ENCODE measurements at regions not wholly inside any gene's neighbourhood (a gene's known extent, or its start where the extent isn't known, plus 50 kb on each side); places are given as distances from the start of the nearest gene placed in this dataset.

DNA sequence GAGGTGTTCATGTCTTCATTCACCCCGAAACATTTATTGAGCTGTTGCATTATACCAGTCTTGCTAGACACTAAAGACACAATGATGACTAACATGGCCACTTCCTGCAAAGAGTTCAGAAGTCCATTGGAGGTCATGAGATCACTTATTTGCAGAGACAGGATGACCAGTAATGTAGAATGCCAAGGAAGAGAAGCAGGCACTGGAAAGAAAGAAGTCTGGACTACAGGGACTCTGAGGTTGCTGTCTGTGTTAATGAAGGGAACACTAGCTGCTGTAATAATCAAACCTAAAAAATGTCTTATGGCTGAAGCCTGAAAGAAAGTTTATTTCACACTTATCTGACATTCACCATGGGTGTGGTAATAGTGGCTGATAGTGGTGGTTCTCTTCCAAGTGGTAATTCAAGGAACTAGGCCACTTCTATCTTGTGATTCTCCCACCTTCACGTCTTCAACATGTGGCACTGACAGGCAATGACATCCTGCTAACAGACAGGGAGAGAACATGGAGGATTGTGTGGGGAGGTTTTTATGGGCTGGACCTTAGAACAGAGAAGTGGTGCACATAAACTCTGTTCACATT lies 89.2 kb upstream of the MKLN1 start:
- DNase-seq = no peak

DNA sequence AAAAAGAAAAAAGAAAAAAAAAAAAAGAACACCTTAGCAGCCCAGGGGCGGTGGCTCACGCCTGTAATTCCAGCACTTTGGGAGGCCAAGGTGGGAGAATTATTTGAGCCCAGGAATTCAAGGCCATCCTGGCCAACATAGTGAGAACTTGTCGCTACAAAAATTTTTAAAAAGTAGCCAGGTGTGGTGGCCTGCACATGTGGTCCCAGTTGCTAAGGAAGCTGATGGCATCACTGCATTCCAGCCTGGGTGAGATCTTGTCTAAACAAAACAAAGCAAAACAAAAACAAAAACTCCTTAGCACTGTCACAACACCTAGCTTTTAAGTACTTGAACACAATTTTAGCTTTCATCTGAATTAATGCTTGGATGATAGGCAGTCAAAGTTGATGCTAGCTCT lies 86.3 kb upstream of the MKLN1 start:
- no peak for DNase-seq

DNA sequence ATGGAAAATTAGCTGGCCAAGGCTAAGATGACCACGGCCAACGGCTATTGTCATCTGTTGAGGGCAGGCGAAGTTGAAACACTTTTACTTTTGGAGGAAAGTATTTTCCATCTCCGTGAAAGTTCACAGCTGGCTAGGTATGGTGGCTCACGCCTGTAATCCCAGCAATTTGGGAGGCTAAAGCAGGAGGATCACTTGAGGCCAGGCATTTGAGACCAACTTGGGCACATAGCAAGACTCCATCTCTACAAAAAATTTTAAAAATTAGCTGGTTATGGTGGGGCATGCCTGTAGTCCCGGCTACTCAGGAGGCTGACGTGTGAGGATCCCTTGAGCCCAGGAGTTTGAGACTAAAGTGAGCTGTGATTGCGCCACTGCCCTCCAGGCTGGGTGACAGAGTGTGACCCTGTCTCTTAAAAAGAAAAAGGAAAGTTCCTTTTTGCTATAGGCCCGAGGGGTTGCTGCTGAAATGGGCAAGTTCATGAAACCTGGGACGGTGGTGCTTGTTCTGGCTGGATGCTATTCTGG lies 85.5 kb upstream of the MKLN1 start:
- DNase-seq = no peak

DNA sequence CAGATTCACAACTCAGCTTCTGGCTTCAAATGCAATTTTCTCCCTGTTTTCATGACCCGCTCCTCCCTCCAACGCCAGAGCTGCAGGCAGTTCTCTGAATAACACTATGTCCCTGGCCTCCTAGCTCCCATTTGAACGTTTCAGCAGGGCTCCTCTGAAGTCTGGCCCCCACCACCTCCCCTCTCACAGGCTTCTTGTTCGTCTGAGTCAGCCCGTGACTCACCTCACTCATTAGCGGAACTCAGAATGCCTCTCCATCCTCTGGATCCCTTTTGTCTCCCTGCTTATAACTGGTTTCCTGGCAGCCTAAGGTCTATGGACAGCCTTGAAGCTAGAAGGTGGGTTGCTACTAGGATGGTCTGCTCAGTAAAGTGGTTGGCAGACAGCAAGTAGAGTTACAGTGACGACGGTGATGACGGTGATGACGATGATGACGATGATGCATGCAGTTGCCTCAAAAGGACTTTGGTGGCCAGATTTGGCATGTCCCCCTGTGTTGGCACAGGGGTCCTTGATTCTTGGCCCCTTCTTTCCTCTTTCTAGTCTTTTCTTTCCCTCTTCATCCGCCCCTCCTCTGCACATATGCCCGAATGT lies 83.3 kb upstream of the MKLN1 start:
- DNase-seq = no peak

DNA sequence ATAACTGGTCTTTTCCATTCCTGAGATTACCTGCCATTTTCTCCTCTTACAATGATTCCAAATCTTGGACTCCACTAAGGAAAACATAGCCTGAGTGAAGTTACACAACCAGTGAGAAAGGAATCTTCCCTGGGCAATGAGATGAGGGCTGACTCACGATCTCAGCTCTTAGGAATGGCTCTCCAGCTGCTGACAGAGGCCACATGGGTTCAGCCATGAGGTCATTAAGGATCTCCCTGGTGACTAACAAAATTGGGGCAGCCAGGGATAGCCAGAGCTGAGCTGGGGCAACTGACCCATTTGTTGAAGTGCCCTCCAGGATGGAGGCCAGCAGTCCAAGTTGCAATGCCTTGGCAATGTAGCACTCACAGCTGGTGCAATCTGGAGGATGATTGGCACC lies 78.7 kb upstream of the MKLN1 start:
- no peak for DNase-seq

DNA sequence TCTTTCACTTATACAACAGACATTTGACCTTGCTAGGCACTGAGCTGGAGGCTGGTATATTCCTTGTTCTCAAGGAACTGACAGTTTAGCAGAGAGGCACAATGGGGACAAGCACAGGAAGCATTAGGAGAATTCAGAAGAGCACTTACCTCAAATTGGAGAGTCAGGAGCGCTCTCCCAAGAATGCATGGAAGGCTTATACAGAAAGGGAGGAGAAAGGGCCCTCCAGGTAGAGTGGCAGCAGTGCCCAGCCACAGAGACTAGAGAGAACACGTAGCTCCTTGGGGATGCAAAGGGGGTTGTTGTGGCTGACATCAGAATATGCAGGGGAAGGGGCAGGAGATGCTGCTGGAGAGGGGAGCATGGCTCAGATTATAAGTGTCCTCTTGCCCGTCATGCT lies 78.2 kb upstream of the MKLN1 start:
- no peak for DNase-seq

DNA sequence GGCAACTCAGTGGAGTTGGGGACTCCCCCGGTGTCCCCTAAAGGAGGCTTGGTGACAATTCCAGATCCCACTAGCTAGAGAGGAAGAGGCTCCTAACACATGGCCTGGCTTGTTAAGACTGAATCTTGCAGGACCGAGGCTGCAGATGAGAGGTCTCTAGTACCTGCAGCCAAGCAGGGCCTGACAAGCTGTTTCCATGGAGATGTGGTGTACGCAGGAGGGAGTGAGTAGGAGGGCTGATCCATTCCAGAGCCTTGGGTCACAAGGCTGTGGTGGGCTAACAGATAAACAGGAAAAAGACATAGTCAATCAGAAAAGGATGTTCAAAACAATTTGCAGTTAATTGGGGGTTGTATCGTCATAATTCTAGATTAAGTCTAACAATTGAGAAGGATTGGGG lies 77.3 kb upstream of the MKLN1 start:
- no peak for DNase-seq

DNA sequence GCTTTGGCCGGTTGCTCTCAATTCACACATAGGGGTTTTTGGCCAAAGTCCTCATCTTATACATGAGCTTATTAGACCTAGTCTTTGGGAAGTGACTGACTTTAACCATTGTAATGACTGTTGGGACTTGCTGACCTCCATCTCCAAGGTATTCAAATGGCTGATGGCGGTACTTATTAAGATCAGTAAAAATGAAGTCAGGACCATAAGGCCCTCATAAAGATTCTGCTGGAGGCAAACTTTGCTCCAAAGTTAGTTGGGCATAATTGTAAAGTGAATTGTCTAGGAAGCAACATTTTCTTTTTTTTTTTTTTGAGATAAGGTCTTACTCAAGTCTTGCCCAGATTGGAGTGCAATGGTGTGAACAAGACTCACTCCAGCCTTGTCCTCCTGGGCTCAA lies 76.3 kb upstream of the MKLN1 start:
- no peak for DNase-seq

DNA sequence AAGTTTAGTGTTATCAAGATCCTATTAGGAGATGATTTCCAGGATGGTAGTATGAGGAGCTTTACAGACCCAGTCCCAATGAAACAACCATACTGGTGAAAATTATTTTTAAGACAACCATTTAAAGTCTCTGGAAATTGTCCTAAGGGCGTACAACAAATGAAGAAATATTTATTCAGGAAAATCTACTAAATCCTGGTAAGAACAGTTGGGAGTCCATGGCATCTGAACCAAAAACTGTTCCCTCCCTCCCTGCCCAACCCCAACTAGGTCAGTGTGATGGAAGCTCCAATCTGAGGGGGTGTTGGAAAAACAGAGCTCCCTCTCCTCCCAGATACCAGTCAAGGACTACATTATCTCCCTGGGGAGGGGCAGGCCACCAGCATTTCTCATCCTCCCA lies 74.7 kb upstream of the MKLN1 start:
- no peak for DNase-seq

DNA sequence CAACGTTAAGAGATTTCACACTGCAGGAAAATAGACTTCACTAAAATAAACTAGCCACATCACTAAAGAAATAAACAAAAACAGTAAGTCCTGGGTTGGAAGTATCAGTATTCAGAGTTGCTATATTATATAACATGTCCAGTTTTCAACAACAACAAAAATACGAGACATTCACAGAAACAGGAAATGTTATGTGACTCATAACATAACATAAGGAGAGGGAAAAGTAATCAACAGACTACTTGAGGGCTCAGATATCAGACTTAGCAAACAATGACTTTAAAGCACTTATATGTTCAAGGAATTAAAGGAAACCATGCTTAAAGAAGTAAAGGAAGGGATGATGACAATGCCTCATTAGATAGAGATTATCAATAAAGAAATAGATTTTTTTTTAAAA lies 73.5 kb upstream of the MKLN1 start:
- no peak for DNase-seq

DNA sequence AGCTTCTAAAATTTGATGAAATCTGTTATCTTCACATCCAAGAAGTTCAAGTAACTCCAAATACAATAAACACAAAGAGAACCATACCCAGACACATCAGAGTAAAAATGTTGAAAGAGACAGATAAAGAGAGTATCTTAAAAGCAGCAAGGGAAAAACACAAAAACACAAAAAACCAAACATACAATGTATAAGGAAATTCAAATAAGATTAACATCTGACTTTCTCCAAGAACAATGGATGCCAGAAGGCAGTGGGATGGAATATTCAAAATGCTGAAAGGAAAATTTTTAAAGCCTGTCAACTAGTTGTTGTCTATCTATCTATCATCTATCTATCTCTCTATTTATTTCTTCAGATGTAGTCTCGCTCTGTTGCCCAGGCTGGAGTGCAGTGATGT lies 72.4 kb upstream of the MKLN1 start:
- no peak for DNase-seq

DNA sequence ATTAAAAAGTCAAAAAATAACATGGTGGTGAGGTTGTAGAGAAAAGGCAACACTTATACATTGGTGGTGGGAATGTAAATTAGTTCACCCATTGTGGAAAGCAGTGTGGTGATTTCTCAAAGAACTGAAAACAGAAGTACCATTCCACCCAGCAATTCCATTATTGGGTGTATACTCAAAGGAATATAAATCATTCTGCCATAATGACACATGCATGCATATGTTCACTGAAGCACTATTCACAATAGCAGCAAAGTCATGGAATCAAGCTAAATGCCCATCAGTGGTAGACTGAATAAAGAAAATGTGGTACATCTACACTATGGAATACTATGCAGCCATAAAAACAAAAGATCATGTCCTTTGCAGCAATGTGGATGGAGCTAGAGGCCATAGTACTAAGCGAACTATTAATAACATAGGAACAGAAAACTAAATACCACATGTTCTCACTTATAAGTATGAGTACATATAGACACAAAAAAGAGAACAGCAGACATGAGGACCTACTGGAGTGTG lies 66.1 kb upstream of the MKLN1 start:
- DNase-seq = no peak

DNA sequence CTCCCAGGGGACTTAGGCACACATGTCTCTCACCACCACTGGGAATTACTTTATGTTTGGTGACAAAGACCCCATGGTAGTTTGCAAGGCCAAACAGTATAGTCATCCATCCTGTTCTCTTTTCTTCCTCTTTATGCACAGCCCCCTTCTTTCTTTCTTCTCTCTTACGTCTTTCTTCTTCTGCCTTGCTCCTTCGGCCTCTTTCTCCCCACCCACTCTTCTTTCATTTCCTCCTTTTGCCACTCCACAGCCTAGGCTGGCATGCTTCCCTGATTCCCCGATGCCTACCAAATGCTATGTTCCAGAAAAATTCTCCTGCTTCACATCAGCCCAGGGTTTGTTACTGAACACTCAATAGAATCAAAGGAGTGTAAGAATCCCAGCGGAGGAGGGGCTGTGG lies 62.4 kb upstream of the MKLN1 start:
- DNase-seq = no peak

DNA sequence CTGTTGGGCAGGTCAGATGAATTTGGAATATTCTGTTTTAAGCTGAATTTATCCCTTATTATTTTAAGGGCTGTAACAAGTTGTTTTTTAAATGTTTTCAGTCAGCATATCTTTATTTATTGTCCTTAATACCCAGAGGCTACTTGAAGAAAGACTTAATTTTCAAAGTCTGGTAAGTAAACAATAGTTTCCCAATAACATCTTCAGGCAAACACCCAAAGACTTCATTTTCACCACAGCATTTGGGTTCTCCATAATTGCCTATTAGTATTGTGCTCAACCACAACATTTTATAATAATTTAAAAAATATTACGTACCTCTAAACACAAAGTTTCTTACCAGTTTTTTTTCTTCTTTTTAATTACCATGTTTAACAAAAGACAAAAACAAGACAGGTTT lies 60.0 kb upstream of the MKLN1 start:
- DNase-seq = no peak

DNA sequence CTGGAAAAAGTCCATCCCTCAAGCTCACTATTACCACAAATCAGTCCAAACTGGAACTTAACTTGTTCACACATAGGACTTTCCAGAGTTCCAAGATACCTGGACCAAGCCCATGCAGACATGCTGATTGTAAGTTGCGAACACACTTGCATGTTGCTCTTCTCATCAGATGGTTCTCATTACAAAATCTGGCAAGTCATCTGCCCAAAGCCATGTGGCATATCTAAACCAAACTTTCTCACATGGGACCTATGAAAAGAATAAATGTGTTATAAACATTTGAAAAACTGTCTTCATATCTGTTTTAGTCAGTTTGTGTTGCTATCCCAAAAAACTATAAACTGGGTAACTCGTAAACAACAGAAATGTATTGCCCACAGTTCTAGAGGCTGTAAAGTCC lies 58.8 kb upstream of the MKLN1 start:
- DNase-seq = no peak

DNA sequence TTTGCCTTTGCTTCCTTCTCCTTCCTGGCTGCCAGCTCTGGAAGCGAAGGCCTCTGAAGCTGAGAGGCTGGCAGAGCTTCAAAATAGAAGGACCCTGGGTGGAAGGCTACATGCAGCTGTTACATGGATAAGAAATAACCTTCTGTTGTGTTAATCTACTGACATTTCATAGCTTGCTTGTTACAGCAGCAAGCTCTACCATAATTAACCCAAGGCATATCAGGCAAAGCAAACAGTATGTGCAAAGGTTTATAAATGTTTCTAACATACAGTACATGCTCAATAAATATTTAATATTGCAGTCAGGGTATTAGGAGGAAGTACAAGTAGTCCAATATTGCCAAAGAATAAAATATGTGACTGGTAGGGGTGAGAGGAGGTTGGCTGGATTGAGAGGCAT lies 55.6 kb upstream of the MKLN1 start:
- DNase-seq = no peak

DNA sequence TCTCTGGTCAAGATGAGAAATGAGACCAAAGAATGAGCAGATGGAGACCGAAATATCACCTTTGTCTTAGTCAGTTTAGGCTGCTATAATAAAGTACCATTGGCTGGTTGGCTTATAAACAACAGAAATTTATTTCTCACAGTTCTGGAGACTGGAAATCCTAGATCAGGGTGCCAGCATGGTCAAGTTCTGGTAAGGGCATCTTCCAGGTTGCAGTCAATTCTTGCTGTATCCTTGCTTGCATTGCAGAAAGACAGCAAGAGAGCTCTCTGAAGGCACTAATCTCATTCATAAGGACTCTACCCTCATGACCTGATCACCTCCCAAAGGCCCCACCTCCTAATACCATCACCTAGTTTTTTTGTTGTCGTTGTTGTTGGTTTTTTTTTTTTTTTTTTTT lies 52.7 kb upstream of the MKLN1 start:
- no peak for DNase-seq

DNA sequence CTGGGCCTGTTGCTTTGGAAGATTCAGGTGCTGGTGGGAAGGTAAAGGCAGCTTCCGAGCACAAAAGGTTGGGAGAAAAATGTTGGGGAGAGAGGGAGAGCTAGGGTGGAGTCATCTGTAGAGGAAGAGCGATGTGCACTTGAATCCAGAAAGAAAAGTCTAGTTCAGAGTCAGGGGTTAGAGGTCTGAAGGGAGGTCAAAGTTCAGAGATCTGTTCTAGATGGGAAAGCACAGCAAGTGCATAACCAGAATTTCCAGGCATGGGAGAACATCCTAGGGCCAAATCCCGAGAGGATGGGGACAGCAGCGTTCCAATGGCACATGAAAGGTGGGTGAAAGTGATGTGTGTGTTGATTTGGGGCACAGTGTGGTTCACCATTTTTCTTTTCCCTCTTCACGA lies 51.5 kb upstream of the MKLN1 start:
- DNase-seq = no peak

DNA sequence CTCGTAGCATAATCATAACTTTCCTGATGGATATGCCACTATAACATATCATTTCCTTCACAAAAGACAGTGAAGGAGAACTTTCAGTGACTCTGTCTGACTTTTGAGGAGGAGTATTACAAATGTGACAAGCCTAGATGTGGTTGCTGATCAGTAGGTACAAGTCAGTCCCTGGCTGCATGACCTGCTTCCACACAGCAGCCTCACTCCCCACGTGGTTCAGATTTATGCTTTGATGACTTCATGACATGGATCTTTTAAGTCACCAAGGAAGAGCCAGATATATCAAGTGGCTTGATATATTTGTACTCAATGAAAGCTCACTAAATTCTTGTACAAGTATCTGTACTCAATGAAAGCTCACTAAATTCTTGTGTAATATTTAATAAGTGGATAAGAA lies 50.9 kb upstream of the MKLN1 start:
- DNase-seq = no peak

Measured in NCI-H2081 (cell line).